Esophagus muscularis mucosa (tissue), 4 donors: ENCODE measurements at regions not wholly inside any gene's neighbourhood (a gene's known extent, or its start where the extent isn't known, plus 50 kb on each side); places are given as distances from the start of the nearest gene placed in this dataset.
"Not testable (repeated sequence)": the region's sequence is repeated elsewhere in the genome, so short reads cannot be mapped to it uniquely, and the experiment has no call there.

Experiments
- CTCF ChIP-seq, 3 experiments: fragments of 200-600 bp in 2 of 3; fragments of 450-650 bp in 1 of 3; sonication (generic) in 2 of 3; IDR thresholded peaks; one replicate each; pipeline ENCODE4 v1.5.1; 2017 to 2019; ENCODE audit warnings: antibody characterized with exemption in 3 of 3, mild to moderate bottlenecking in 2 of 3, moderate library complexity in 1 of 3
- EP300 ChIP-seq: sonication (generic); formaldehyde crosslinking; IDR thresholded peaks from one replicate; pipeline ENCODE4 v1.6.1; 2017; ENCODE audit warnings: antibody characterized with exemption
- POLR2A ChIP-seq: fragments of 450-650 bp; IDR thresholded peaks from one replicate; pipeline ENCODE4 v1.6.1; 2017; ENCODE audit warnings: antibody characterized with exemption, moderate library complexity, mild to moderate bottlenecking, low read depth
- POLR2AphosphoS5 ChIP-seq, 2 donors: sonication (generic); formaldehyde crosslinking; IDR thresholded peaks; one replicate each; pipeline ENCODE4 v1.6.1; 2017; ENCODE audit warnings: antibody characterized with exemption in 2 of 2

- TF ChIP-seq CTCF (IDR thresholded peaks at IDR 0.05); EP300; POLR2AphosphoS5 (IDR thresholded peaks at IDR 0.05); POLR2A: not testable (repeated sequence)
Observed at GRCh38 chr13:67452526-67452925, 222.4 kb upstream of the PCDH9 start.
